ENCODE measurements at regions not wholly inside any gene's neighbourhood (a gene's known extent, or its start where the extent isn't known, plus 50 kb on each side); places are given as distances from the start of the nearest gene placed in this dataset.
"Not testable (repeated sequence)": the region's sequence is repeated elsewhere in the genome, so short reads cannot be mapped to it uniquely, and the experiment has no call there.

DNA sequence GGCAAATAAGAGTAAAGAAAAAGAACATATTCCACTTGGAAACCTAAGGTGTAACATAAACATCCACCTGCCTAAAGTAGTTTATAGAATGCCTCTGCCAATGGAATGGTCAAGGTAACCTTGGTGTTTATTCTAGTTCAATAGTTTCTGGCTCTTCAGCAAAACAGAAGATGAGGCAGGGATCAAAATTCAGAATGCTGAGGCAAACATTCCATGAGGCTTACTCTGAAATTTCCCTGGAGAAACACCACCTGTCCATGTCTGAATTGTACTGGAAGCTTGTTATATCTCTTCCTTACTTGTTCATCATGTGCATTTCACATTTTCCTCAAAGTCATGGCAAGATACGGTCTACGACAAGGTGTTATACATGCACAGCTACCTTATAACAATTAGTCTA, 1862.4 kb upstream of the ACO1 start:
- H3K4me3 ChIP-seq (ENCODE audit: control insufficient read depth, low read depth, low read length): no peak overlapping the region
- no peak for DNase-seq (ENCODE audit: low read depth)
- TF ChIP-seq, protein P1, sequence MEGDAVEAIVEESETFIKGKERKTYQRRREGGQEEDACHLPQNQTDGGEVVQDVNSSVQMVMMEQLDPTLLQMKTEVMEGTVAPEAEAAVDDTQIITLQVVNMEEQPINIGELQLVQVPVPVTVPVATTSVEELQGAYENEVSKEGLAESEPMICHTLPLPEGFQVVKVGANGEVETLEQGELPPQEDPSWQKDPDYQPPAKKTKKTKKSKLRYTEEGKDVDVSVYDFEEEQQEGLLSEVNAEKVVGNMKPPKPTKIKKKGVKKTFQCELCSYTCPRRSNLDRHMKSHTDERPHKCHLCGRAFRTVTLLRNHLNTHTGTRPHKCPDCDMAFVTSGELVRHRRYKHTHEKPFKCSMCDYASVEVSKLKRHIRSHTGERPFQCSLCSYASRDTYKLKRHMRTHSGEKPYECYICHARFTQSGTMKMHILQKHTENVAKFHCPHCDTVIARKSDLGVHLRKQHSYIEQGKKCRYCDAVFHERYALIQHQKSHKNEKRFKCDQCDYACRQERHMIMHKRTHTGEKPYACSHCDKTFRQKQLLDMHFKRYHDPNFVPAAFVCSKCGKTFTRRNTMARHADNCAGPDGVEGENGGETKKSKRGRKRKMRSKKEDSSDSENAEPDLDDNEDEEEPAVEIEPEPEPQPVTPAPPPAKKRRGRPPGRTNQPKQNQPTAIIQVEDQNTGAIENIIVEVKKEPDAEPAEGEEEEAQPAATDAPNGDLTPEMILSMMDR (conservative IDR thresholded peaks at IDR 0.05; ENCODE audit: control insufficient read depth, insufficient read depth, low read depth, low read length): no peak

GRCh38 chr9:30522486-30522885, 1862.0 kb upstream of the ACO1 start:
- H3K4me3 ChIP-seq (ENCODE audit: control insufficient read depth, low read depth, low read length): no peak overlapping the region
- TF ChIP-seq, protein P1 (conservative IDR thresholded peaks at IDR 0.05; ENCODE audit: control insufficient read depth, insufficient read depth, low read depth, low read length): no peak
- no peak for DNase-seq (ENCODE audit: low read depth)

- no peak for DNase-seq (ENCODE audit: low read depth)
These were observed 1860.1 kb upstream of the ACO1 start for GRCh38 chr9:30524311-30524710.

DNA sequence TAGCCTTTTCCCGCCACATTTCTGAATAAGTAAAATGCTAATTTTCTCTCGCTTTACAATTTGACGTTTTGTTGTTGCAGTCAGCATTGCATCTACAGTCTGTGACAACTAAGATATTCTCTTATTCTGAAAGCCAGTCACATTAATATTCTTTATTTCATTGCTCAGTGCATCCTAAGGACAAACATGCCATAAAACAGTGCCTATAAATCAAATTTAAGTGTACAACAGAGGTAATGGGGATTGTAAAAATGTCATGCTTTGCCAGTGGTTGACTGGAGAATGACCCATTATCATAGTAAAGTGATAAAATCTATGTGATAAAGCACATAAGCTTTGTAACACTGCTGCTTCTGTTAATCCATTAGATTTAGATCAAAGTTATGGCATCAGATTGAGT, 1850.0 kb upstream of the ACO1 start:
- TF ChIP-seq, protein P1 (conservative IDR thresholded peaks at IDR 0.05; ENCODE audit: control insufficient read depth, insufficient read depth, low read depth, low read length): no peak
- no peak overlapping the region for H3K4me3 ChIP-seq (ENCODE audit: control insufficient read depth, low read depth, low read length)
- DNase-seq (ENCODE audit: low read depth): no peak

More at GRCh38 chr9:30524311-30524710, 1860.1 kb upstream of the ACO1 start:
- H3K4me3 ChIP-seq (ENCODE audit: control insufficient read depth, low read depth, low read length): no peak overlapping the region
- TF ChIP-seq, protein P1 (conservative IDR thresholded peaks at IDR 0.05; ENCODE audit: control insufficient read depth, insufficient read depth, low read depth, low read length): no peak

DNA sequence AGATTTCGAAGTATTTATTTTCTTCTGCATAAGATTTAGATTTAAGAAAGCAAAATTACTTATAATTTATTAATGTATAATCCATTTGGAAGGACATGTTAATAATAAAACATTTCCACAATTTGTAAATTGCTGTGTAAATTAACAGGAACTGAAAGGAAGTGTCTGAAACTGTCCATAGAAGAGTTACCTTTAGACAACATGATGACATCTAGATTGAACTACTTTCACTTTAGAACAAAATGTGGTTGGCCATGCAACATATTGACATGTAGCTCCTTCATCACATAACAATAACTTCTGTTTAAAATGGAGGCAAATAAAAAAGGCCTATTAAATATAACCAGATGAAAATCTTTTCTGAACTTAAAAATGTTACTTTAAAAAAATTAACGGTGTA, 1849.5 kb upstream of the ACO1 start:
- no peak overlapping the region for H3K4me3 ChIP-seq (ENCODE audit: control insufficient read depth, low read depth, low read length)
- DNase-seq (ENCODE audit: low read depth): no peak
- TF ChIP-seq, protein P1 (conservative IDR thresholded peaks at IDR 0.05; ENCODE audit: control insufficient read depth, insufficient read depth, low read depth, low read length): no peak

DNA sequence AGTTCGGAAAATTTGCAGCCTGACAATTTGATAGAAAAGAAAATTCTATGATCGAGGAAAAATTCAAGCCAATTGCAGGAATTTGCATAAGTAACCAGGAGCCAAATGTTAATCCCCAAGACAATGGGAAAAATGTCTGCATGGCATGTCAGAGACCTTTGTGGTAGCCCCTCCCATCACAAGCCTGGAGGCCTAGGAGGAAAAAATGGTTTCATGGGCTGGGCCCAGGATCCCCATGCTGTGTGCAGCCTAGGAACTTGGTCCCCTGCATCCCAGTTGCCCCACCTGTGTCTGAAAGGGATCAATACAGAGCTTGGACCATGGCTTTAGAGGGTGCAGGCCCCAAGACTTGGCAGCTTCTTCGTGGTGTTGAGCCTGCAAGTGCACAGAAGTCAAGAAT, 1847.9 kb upstream of the ACO1 start:
- H3K4me3 ChIP-seq (ENCODE audit: control insufficient read depth, low read depth, low read length): no peak overlapping the region
- TF ChIP-seq, protein P1 (conservative IDR thresholded peaks at IDR 0.05; ENCODE audit: control insufficient read depth, insufficient read depth, low read depth, low read length): no peak
- no peak for DNase-seq (ENCODE audit: low read depth)

DNA sequence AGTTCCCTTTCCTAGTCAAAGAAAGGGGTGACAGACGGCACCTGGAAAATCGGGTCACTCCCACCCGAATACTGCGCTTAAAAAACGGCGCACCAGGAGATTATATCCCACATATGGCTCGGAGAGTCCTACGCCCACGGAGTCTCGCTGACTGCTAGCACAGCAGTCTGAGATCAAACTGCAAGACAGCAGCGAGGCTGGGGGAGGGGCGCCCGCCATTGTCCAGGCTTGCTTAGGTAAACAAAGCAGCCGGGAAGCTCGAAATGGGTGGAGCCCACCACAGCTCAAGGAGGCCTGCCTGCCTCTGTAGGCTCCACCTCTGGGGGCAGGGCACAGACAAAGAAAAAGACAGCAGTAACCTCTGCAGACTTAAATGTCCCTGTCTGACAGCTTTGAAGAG, 1844.7 kb upstream of the ACO1 start:
- not testable (repeated sequence) for H3K4me3 ChIP-seq (ENCODE audit: control insufficient read depth, low read depth, low read length); DNase-seq (ENCODE audit: low read depth)
